Panc1 (cell line): ENCODE measurements at regions not wholly inside any gene's neighbourhood (a gene's known extent, or its start where the extent isn't known, plus 50 kb on each side); places are given as distances from the start of the nearest gene placed in this dataset.

Experiments
- ATAC-seq: fragments of 200-7000 bp; cut with Tn5 transposase; 2 replicates; pipeline ENCODE4 v1.9.1; 2020; ENCODE audit warnings: mild to moderate bottlenecking, moderate library complexity
- BruUV-seq: library from RNA; stranded (reverse); fragments of 400-500 nt; replicated peaks from 2 replicates; lab custom pipeline; 2021; lab: Mats Ljungman, UMichigan
- CTCF ChIA-PET: fragments of 300-600 bp; sonication (Branson Sonifier 250); formaldehyde crosslinking; loops from one replicate; lab custom pipeline; 2022; ENCODE audit warnings: antibody characterized with exemption; lab: Charles Lee
- POLR2A ChIA-PET: fragments of 300-600 bp; sonication (Branson Sonifier 250); formaldehyde crosslinking; loops from one replicate; lab custom pipeline; 2022; ENCODE audit warnings: antibody characterized with exemption; lab: Charles Lee
- DNase-seq: peaks from one replicate; pipeline ENCODE4 v3.0.0-alpha.2; 2010; ENCODE audit warnings: low read depth, low spot score
- H3K27ac ChIP-seq: 2 replicates; pipeline ENCODE4 v1.5.1; 2011; ENCODE audit warnings: mild to moderate bottlenecking, low read length, inconsistent platforms
- H3K27me3 ChIP-seq: fragments of 200-500 bp; sonication (Bioruptor generic); 2 replicates; pipeline ENCODE4 v1.6.0; 2014; ENCODE audit warnings: low read length, inconsistent platforms; ENCODE audit not compliant: control insufficient read depth, insufficient read depth
- H3K36me3 ChIP-seq: fragments of 200-500 bp; sonication (Bioruptor generic); 2 replicates; pipeline ENCODE4 v1.5.1; 2014; ENCODE audit warnings: inconsistent platforms, mild to moderate bottlenecking, low read length, moderate library complexity; ENCODE audit not compliant: control insufficient read depth, insufficient read depth
- H3K4me1 ChIP-seq: 2 replicates; pipeline ENCODE4 v1.5.1; 2011; ENCODE audit warnings: inconsistent platforms, mild to moderate bottlenecking, low read length, moderate library complexity; ENCODE audit not compliant: control insufficient read depth, insufficient read depth
- H3K4me3 ChIP-seq, 2 experiments: 2 replicates each; pipeline ENCODE4 v1.5.1; 2011 to 2012; ENCODE audit warnings: low read depth in 2 of 2, low read length in 2 of 2, mild to moderate bottlenecking in 2 of 2, inconsistent platforms in 1 of 2, moderate library complexity in 1 of 2
- H3K9me3 ChIP-seq: fragments of 200-500 bp; sonication (Bioruptor generic); 2 replicates; pipeline ENCODE4 v1.5.1; 2014; ENCODE audit warnings: low read depth, mild to moderate bottlenecking, inconsistent platforms, low read length, moderate library complexity; ENCODE audit not compliant: control insufficient read depth, insufficient read depth
- CTCF ChIP-seq: fragments of 450-650 bp; IDR thresholded peaks from 2 replicates; pipeline ENCODE4 v1.5.1; 2017; ENCODE audit warnings: mild to moderate bottlenecking
- POLR2AphosphoS5 ChIP-seq: IDR thresholded peaks from 2 replicates; pipeline ENCODE4 v1.6.1; 2012; ENCODE audit warnings: mild to moderate bottlenecking, low read depth, low read length, moderate library complexity
- REST ChIP-seq, 2 experiments: IDR thresholded peaks; 2 replicates each; pipeline ENCODE4 v1.6.1; 2011 to 2012; ENCODE audit warnings: low read depth in 2 of 2, control low read depth in 1 of 2, low read length in 1 of 2, mild to moderate bottlenecking in 1 of 2, moderate library complexity in 1 of 2; ENCODE audit not compliant: insufficient read depth in 1 of 2
- SIN3A ChIP-seq: IDR thresholded peaks from 2 replicates; pipeline ENCODE4 v1.6.1; 2012; ENCODE audit warnings: low read depth, mild to moderate bottlenecking, low read length, moderate library complexity, borderline replicate concordance; ENCODE audit not compliant: insufficient read depth
- TCF7L2 ChIP-seq: IDR thresholded peaks from 2 replicates; pipeline ENCODE4 v1.6.1; 2011; ENCODE audit warnings: mild to moderate bottlenecking, low read depth, low read length, inconsistent platforms
- in situ Hi-C: cut with HindIII; loops from 2 replicates; pipeline ENCODE4 v1.10.0; 2016; ENCODE audit warnings: low sequenced_read_pairs, low pct_unique_long_range_greater_than_20kb
- intact Hi-C: fragments of 100-400 bp; cut with micrococcal nuclease; formaldehyde crosslinking; loops from one replicate; pipeline ENCODE4 v1.10.0; 2022; ENCODE audit not compliant: unreplicated experiment

GRCh38 chr2:153668923-153669322, 190.4 kb upstream of the RPRM start:
- ChIA-PET CTCF (no interaction called here), POLR2A (no interaction called here)

DNA sequence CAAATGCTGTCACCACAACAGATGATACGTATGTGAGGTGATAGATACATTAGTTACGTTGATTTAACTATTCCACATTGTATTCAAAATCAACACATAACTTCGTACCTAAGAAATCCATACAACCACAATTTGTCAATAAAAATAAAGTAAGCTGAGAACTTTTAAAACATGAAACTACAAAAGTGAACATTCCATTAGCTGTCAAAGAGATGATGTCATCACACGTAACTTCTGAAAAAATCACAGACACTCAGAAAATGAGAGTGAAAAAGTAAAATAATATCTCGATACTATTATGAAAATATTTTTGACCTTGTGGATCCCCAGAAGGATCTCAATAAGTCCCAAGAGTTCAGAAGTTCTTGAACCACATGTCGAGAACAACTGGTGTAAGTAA, 161.6 kb upstream of the GALNT13 start:
- no peaks in the 10 kb centered on the region for H3K36me3 ChIP-seq
- BruUV-seq, result no TSS peak
- in situ Hi-C loops (no loop called here), intact Hi-C loops (no loop called here)
- no peak overlapping the region for H3K4me3 ChIP-seq
- CTCF ChIA-PET, result no interaction called here
- DNase-seq, result no peak
- no peak for TF ChIP-seq SIN3A
- TF ChIP-seq CTCF, result no peak
- TF ChIP-seq REST (IDR thresholded peaks at IDR 0.05; ENCODE audit: insufficient read depth in 1 of 2, low read depth in 2 of 2, low read length in 1 of 2), result no peak
- no peak for TF ChIP-seq POLR2AphosphoS5
- no peak for TF ChIP-seq TCF7L2
- no peaks in the 10 kb centered on the region for H3K27me3 ChIP-seq
- H3K4me1 ChIP-seq, result no peaks in the 10 kb centered on the region
- H3K9me3 ChIP-seq, result no peaks in the 10 kb centered on the region
- POLR2A ChIA-PET, result no interaction called here
- H3K27ac ChIP-seq, result no peak overlapping the region
- no peak for ATAC-seq

More at GRCh38 chr2:153668923-153669322, 190.4 kb upstream of the RPRM start:
- ATAC-seq (no peak), DNase-seq (no peak)
- no peak for TF ChIP-seq POLR2AphosphoS5
- H3K4me1 ChIP-seq, result no peaks in the 10 kb centered on the region
- H3K9me3 ChIP-seq, result 0 out of 2 replicates have a peak, but pooled peaks cover 2% of the 10 kb centered on the region
- intact Hi-C loops (no loop called here), in situ Hi-C loops (no loop called here)
- no peak overlapping the region for H3K4me3 ChIP-seq
- no peaks in the 10 kb centered on the region for H3K36me3 ChIP-seq
- no TSS peak for BruUV-seq
- H3K27ac ChIP-seq, result no peak overlapping the region
- no peaks in the 10 kb centered on the region for H3K27me3 ChIP-seq

- POLR2A ChIA-PET, result interaction anchor here (0.6 to 0.7 kb wide), 2 partner anchors 501 to 809 kb away, joined by 4 to 9 read pairs; no protein-coding TSS in a partner anchor
- BruUV-seq, result no TSS peak
Measured at GRCh38 chr2:153715218-153715850, 156.4 kb upstream of the GALNT13 start.

More at GRCh38 chr2:153715218-153715850, 156.4 kb upstream of the GALNT13 start:
- Histone ChIP-seq H3K4me1 (no peaks in the 10 kb centered on the region), H3K4me3 (no peak overlapping the region), H3K36me3 (no peaks in the 10 kb centered on the region), H3K27me3 (no peaks in the 10 kb centered on the region), H3K27ac (no peak overlapping the region), H3K9me3 (no peaks in the 10 kb centered on the region)
- no peak for ATAC-seq
- no peak for DNase-seq
- CTCF ChIA-PET, result no interaction called here
- in situ Hi-C loops, result no loop called here
- intact Hi-C loops, result no loop called here
- no peak for TF ChIP-seq CTCF
- no peak for TF ChIP-seq TCF7L2
